SK-N-SH treated with all-trans-retinoic acid at 6 μM for 48 hours (cell line): ENCODE measurements at regions not wholly inside any gene's neighbourhood (a gene's known extent, or its start where the extent isn't known, plus 50 kb on each side); places are given as distances from the start of the nearest gene placed in this dataset.
A peak's percentile ranks its signal among the peaks of the same experiment; 100 is the strongest.

Experiments used
- ATAC-seq: fragments of 200-7000 bp; cut with Tn5 transposase; 3 replicates; pipeline ENCODE4 v1.9.1; 2020; ENCODE audit warnings: mild to moderate bottlenecking, moderate library complexity
- ARNTL ChIP-seq: fragments of 450-650 bp; formaldehyde crosslinking; IDR thresholded peaks from 2 replicates; pipeline ENCODE4 v1.5.0; 2020; ENCODE audit warnings: low read depth, mild to moderate bottlenecking, moderate library complexity, borderline replicate concordance
- BACH2 ChIP-seq: fragments of 250-450 bp; sonication (Bioruptor Pico); IDR thresholded peaks from 2 replicates; pipeline ENCODE4 v1.9.0; 2021; ENCODE audit warnings: mild to moderate bottlenecking, borderline replicate concordance
- CSDC2 ChIP-seq: fragments of 250-450 bp; sonication (Bioruptor Pico); IDR thresholded peaks from 2 replicates; pipeline ENCODE4 v1.5.0; 2020; ENCODE audit warnings: mild to moderate bottlenecking, moderate library complexity
- ESRRG ChIP-seq: fragments of 250-450 bp; sonication (Bioruptor Pico); IDR thresholded peaks from 2 replicates; pipeline ENCODE4 v1.6.1; 2021; ENCODE audit warnings: mild to moderate bottlenecking
- ISL1 ChIP-seq: fragments of 250-450 bp; sonication (Bioruptor Pico); IDR thresholded peaks from 2 replicates; pipeline ENCODE4 v2.1.2; 2022; ENCODE audit warnings: mild to moderate bottlenecking, moderate library complexity
- PPARA ChIP-seq: fragments of 250-450 bp; sonication (Bioruptor Pico); IDR thresholded peaks from 2 replicates; pipeline ENCODE4 v1.5.0; 2020; ENCODE audit warnings: mild to moderate bottlenecking, borderline replicate concordance
- RARB ChIP-seq: fragments of 250-450 bp; sonication (Bioruptor Pico); IDR thresholded peaks from 2 replicates; pipeline ENCODE4 v1.8.0; 2021; ENCODE audit warnings: mild to moderate bottlenecking, moderate library complexity
- SNAI2 ChIP-seq: fragments of 250-450 bp; sonication (Bioruptor Pico); IDR thresholded peaks from 2 replicates; pipeline ENCODE4 v1.5.0; 2020; ENCODE audit warnings: mild to moderate bottlenecking, moderate library complexity
- TCF4 ChIP-seq: fragments of 250-450 bp; sonication (Bioruptor Pico); IDR thresholded peaks from 2 replicates; pipeline ENCODE4 v1.8.0; 2021; ENCODE audit warnings: mild to moderate bottlenecking, moderate library complexity, borderline replicate concordance
- TOX ChIP-seq: fragments of 250-450 bp; sonication (Bioruptor Pico); IDR thresholded peaks from 2 replicates; pipeline ENCODE4 v1.8.0; 2021; ENCODE audit warnings: mild to moderate bottlenecking, moderate library complexity, borderline replicate concordance
- TSHZ2 ChIP-seq: fragments of 250-450 bp; sonication (Bioruptor Pico); IDR thresholded peaks from 2 replicates; pipeline ENCODE4 v1.5.0; 2020; ENCODE audit warnings: mild to moderate bottlenecking, moderate library complexity
- ZC3H10 ChIP-seq: fragments of 250-450 bp; sonication (Bioruptor Pico); IDR thresholded peaks from 2 replicates; pipeline ENCODE4 v1.5.1; 2021; ENCODE audit warnings: mild to moderate bottlenecking, moderate library complexity
- ZFP3 ChIP-seq: fragments of 250-450 bp; sonication (Bioruptor Pico); IDR thresholded peaks from 2 replicates; pipeline ENCODE4 v1.5.0; 2020; ENCODE audit warnings: mild to moderate bottlenecking, moderate library complexity
- ZFP30 ChIP-seq: fragments of 450-650 bp; formaldehyde crosslinking; IDR thresholded peaks from 2 replicates; pipeline ENCODE4 v1.5.0; 2022; ENCODE audit warnings: mild to moderate bottlenecking, moderate library complexity
- ZNF565 ChIP-seq: fragments of 450-650 bp; formaldehyde crosslinking; conservative IDR thresholded peaks from 2 replicates; pipeline ENCODE4 v1.5.0; 2020; ENCODE audit warnings: low read depth, mild to moderate bottlenecking, moderate library complexity
- ZNF70 ChIP-seq: fragments of 450-650 bp; formaldehyde crosslinking; IDR thresholded peaks from 2 replicates; pipeline ENCODE4 v1.5.0; 2020; ENCODE audit warnings: mild to moderate bottlenecking, moderate library complexity
- TF ChIP-seq, protein P1 (sequence below): fragments of 250-450 bp; sonication (Bioruptor Pico); IDR thresholded peaks from 2 replicates; pipeline ENCODE4 v1.5.1; 2020; ENCODE audit warnings: low read depth, mild to moderate bottlenecking, moderate library complexity
- TF ChIP-seq, protein P2 (sequence below): fragments of 250-450 bp; sonication (Bioruptor Pico); IDR thresholded peaks from 2 replicates; pipeline ENCODE4 v1.8.0; 2021; ENCODE audit warnings: low read depth, mild to moderate bottlenecking, moderate library complexity, borderline replicate concordance
- TF ChIP-seq, protein P3 (sequence below): fragments of 250-450 bp; sonication (Bioruptor Pico); IDR thresholded peaks from 2 replicates; pipeline ENCODE4 v1.8.0; 2020; ENCODE audit warnings: mild to moderate bottlenecking, moderate library complexity, borderline replicate concordance

DNA sequence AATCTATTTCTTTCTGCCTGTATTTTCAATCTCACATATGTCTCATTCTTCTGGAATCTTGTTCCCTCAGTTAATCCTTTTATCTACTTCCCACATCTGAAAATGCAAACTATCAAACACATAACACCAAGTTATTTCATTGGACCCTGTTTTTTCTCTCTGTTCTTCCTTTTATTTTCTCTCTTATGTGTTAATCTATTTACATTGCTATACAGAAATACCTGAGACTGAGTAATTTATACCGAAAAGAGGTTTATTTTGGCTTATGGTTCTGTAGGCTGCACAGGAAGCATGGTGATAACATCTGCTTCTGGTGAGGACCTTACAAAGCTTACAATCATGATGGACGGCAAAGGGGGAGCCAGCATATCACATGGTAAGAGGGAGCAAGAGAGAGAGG, 247.6 kb downstream of the TGFB2 start (continued):
- TF ChIP-seq, protein P1, sequence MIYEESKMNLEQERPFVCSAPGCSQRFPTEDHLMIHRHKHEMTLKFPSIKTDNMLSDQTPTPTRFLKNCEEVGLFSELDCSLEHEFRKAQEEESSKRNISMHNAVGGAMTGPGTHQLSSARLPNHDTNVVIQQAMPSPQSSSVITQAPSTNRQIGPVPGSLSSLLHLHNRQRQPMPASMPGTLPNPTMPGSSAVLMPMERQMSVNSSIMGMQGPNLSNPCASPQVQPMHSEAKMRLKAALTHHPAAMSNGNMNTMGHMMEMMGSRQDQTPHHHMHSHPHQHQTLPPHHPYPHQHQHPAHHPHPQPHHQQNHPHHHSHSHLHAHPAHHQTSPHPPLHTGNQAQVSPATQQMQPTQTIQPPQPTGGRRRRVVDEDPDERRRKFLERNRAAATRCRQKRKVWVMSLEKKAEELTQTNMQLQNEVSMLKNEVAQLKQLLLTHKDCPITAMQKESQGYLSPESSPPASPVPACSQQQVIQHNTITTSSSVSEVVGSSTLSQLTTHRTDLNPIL (CRISPR knock-in tag) = no peak

DNA sequence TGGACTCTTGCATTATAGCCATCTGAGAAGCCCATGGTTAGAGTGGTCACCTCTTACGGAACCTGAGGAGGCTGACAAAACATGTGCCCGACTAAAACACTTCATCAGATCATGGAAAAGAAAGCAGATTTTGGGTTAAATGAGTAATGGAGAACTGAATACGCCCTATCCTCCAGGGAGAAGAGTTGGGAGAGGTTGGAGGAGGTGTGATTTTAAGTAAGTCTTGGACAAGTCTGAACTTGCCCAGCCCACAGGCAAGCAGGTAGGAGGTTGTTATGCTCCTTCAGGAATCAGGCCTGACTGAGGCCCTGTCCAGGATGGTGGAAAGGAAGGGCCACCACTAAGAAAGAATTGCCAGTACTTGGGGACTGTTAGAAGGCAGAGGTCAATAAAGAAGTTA, 255.8 kb downstream of the TGFB2 start:
- TF ChIP-seq, protein P2, sequence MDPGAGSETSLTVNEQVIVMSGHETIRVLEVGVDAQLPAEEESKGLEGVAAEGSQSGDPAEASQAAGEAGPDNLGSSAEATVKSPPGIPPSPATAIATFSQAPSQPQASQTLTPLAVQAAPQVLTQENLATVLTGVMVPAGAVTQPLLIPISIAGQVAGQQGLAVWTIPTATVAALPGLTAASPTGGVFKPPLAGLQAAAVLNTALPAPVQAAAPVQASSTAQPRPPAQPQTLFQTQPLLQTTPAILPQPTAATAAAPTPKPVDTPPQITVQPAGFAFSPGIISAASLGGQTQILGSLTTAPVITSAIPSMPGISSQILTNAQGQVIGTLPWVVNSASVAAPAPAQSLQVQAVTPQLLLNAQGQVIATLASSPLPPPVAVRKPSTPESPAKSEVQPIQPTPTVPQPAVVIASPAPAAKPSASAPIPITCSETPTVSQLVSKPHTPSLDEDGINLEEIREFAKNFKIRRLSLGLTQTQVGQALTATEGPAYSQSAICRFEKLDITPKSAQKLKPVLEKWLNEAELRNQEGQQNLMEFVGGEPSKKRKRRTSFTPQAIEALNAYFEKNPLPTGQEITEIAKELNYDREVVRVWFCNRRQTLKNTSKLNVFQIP (CRISPR knock-in tag) = no peak
- no peak for TF ChIP-seq BACH2
- ATAC-seq = no peak

DNA sequence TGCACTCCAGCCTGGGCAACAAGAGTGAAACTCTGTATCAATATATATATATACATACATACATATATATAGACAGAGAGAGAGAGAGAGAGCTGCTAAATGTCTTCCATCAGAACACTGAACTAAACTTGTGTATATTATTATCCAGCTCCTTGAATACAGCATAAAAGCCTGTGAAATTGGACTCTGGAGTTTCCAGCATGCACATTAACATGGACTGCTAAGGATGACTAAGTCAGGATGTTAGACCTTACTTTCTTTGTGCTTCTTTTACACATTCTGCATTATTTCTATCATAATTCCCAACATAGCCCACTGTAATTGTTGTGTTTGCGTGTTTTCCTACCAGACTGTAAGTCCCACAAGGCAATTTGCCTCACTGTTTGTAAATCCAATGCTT, 259.1 kb downstream of the TGFB2 start:
- TF ChIP-seq ZFP3 (CRISPR knock-in tag) (no peak), ZFP30 (no peak), ARNTL (no peak), ZC3H10 (CRISPR knock-in tag) (no peak), ISL1 (CRISPR knock-in tag) (no peak), ZNF70 (CRISPR knock-in tag) (no peak), CSDC2 (CRISPR knock-in tag) (no peak), SNAI2 (CRISPR knock-in tag) (no peak), TSHZ2 (no peak), TCF4 (no peak), TOX (CRISPR knock-in tag) (no peak), RARB (CRISPR knock-in tag) (no peak)
- TF ChIP-seq, protein P2 (CRISPR knock-in tag) = no peak
- peak; percentile 57 for ATAC-seq

DNA sequence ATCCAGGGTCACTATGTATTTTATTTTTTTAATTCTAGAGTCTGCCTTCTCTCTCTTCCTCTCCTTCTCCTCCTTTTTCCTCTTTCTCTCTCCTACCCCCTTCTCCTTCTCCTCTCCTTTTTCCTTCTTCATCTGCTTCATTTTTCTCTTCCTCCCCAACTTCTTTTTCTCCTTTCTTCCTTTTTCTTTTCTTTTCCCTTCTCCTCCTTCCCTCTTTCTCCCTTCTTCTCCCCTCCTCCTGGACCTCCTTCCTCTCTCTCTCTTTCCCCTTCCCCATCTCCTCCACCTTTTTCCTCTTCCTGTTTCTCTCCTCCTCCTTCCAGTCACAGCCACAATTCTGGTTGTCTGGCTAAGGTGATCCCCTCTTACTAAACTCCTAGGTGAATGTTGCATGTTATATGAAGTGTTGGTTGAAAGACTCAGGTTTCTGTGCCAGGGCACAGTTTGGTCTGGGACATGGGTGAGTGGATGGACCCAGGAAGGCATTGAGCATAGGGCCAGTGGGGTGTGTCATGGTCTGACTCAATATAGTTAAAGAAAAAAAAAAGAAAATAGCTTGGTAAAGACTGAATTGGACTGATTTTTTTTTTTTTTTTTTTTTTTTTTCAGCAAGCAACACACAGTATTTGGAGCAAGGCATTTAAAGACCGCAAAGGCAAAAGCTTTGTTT, 266.9 kb downstream of the TGFB2 start:
- ATAC-seq = no peak
- TF ChIP-seq TSHZ2 = no peak
- no peak for TF ChIP-seq ISL1 (CRISPR knock-in tag)
- TF ChIP-seq TOX (CRISPR knock-in tag) = no peak
- no peak for TF ChIP-seq TCF4
- no peak for TF ChIP-seq PPARA
- TF ChIP-seq, protein P3, sequence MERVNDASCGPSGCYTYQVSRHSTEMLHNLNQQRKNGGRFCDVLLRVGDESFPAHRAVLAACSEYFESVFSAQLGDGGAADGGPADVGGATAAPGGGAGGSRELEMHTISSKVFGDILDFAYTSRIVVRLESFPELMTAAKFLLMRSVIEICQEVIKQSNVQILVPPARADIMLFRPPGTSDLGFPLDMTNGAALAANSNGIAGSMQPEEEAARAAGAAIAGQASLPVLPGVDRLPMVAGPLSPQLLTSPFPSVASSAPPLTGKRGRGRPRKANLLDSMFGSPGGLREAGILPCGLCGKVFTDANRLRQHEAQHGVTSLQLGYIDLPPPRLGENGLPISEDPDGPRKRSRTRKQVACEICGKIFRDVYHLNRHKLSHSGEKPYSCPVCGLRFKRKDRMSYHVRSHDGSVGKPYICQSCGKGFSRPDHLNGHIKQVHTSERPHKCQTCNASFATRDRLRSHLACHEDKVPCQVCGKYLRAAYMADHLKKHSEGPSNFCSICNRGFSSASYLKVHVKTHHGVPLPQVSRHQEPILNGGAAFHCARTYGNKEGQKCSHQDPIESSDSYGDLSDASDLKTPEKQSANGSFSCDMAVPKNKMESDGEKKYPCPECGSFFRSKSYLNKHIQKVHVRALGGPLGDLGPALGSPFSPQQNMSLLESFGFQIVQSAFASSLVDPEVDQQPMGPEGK (CRISPR knock-in tag) = no peak
- no peak for TF ChIP-seq RARB (CRISPR knock-in tag)
- TF ChIP-seq ZFP3 (CRISPR knock-in tag) = no peak
- no peak for TF ChIP-seq ESRRG
- no peak for TF ChIP-seq ZNF70 (CRISPR knock-in tag)
- TF ChIP-seq, protein P1 (CRISPR knock-in tag) = no peak
- no peak for TF ChIP-seq ZNF565 (CRISPR knock-in tag)
- TF ChIP-seq, protein P2 (CRISPR knock-in tag) = no peak
- no peak for TF ChIP-seq BACH2
- TF ChIP-seq ZC3H10 (CRISPR knock-in tag) = no peak
